H1 (cell line): ENCODE measurements at regions not wholly inside any gene's neighbourhood (a gene's known extent, or its start where the extent isn't known, plus 50 kb on each side); places are given as distances from the start of the nearest gene placed in this dataset.

Experiments used
- CTCF ChIA-PET: fragments of 300-600 bp; sonication (Branson Sonifier 250); formaldehyde crosslinking; loops from one replicate; lab custom pipeline; 2021; ENCODE audit not compliant: partially characterized antibody; lab: Charles Lee
- POLR2A ChIA-PET: fragments of 300-600 bp; sonication (Branson Sonifier 250); formaldehyde crosslinking; loops from one replicate; lab custom pipeline; 2021; ENCODE audit warnings: inconsistent platforms; ENCODE audit not compliant: partially characterized antibody; lab: Charles Lee
- DNase-seq, 2 experiments: peaks; one replicate each; pipeline versions ENCODE4 v3.0.0 to v3.0.0-alpha.2; 2010 to 2022; ENCODE audit warnings: low spot score in 2 of 2, low read depth in 1 of 2, mixed read lengths in 1 of 2
- FAIRE-seq: peaks from 2 replicates; lab custom pipeline; 2011; peaks lifted over from hg19 to GRCh38; lab: Jason Lieb, UNC
- H2AFZ ChIP-seq: 2 replicates; pipeline ENCODE4 v1.8.1; 2012; ENCODE audit warnings: low read length, inconsistent platforms
- H2AK5ac ChIP-seq: 2 replicates; pipeline ENCODE4 v1.6.1; 2013; ENCODE audit warnings: low read depth, low read length
- H2BK120ac ChIP-seq: replicated peaks from 2 replicates; pipeline ENCODE3; 2013; ENCODE audit warnings: low read depth, low read length, inconsistent platforms
- H2BK12ac ChIP-seq: 2 replicates; pipeline ENCODE4 v1.6.1; 2013; ENCODE audit warnings: low read depth, low read length
- H2BK15ac ChIP-seq: 2 replicates; pipeline ENCODE4 v1.6.1; 2013; ENCODE audit warnings: low read length
- H2BK20ac ChIP-seq: 2 replicates; pipeline ENCODE4 v1.6.1; 2013; ENCODE audit warnings: low read length
- H2BK5ac ChIP-seq: 2 replicates; pipeline ENCODE4 v1.6.1; 2013; ENCODE audit warnings: low read depth, low read length
- H3K14ac ChIP-seq: 2 replicates; pipeline ENCODE4 v1.6.1; 2013; ENCODE audit warnings: inconsistent platforms; ENCODE audit not compliant: insufficient read length
- H3K18ac ChIP-seq: 2 replicates; pipeline ENCODE4 v1.6.1; 2013; ENCODE audit warnings: low read length; ENCODE audit errors: extremely low read depth
- H3K23ac ChIP-seq: 2 replicates; pipeline ENCODE4 v1.6.1; 2013; ENCODE audit warnings: inconsistent platforms; ENCODE audit not compliant: insufficient read length
- H3K23me2 ChIP-seq: 2 replicates; pipeline ENCODE4 v1.6.1; 2013; ENCODE audit warnings: low read depth, low read length
- H3K27ac ChIP-seq: 2 replicates; pipeline ENCODE4 v1.6.1; 2011; ENCODE audit warnings: low read depth, low read length, inconsistent platforms
- H3K27me3 ChIP-seq, 4 experiments: replicated peaks in 1 of 4; 1 replicate in 1 of 4; 2 replicates in 3 of 4; pipeline versions ENCODE4 v1.6.1 to v1.8.1; 2011 to 2013; ENCODE audit warnings: low read length in 3 of 4, mild to moderate bottlenecking in 3 of 4, inconsistent platforms in 2 of 4, mixed read lengths in 2 of 4, moderate library complexity in 1 of 4; ENCODE audit not compliant: control insufficient read depth in 3 of 4, insufficient read depth in 3 of 4; ENCODE audit errors: extremely low read depth in 1 of 4
- H3K36me3 ChIP-seq, 4 experiments: 2 replicates each; pipeline versions ENCODE4 v1.6.1 to v1.8.1; 2011 to 2013; ENCODE audit warnings: mild to moderate bottlenecking in 4 of 4, low read length in 3 of 4, moderate library complexity in 2 of 4, control low read depth in 1 of 4, inconsistent platforms in 1 of 4; ENCODE audit not compliant: insufficient read depth in 4 of 4, control insufficient read depth in 2 of 4
- H3K4ac ChIP-seq: replicated peaks from 2 replicates; pipeline ENCODE3; 2013; ENCODE audit warnings: low read length, low read depth, mixed read lengths, inconsistent platforms; ENCODE audit not compliant: insufficient read length
- H3K4me1 ChIP-seq, 4 experiments: replicated peaks in 1 of 4; 1 replicate in 1 of 4; 2 replicates in 3 of 4; pipeline versions ENCODE4 v1.6.1 to v1.8.1; 2011 to 2013; ENCODE audit warnings: low read length in 3 of 4, inconsistent platforms in 2 of 4, mixed read lengths in 1 of 4; ENCODE audit not compliant: insufficient read depth in 4 of 4, control insufficient read depth in 3 of 4
- H3K4me2 ChIP-seq, 2 experiments: 2 replicates each; pipeline versions ENCODE4 v1.6.1 to v1.8.1; 2011 to 2013; ENCODE audit warnings: low read depth in 2 of 2, low read length in 2 of 2, control low read depth in 1 of 2, inconsistent platforms in 1 of 2, mild to moderate bottlenecking in 1 of 2; ENCODE audit not compliant: insufficient read depth in 1 of 2
- H3K4me3 ChIP-seq, 4 experiments: fragments of 200-600, 300-600 bp in 1 of 4; sonication (generic), shearing (Covaris generic), sonication (Bioruptor Twin) in 1 of 4; 2 replicates each; pipeline versions ENCODE4 v1.5.1 to v1.8.1; 2011 to 2016; ENCODE audit warnings: low read length in 4 of 4, low read depth in 3 of 4, control low read depth in 2 of 4, inconsistent platforms in 2 of 4, mild to moderate bottlenecking in 2 of 4, mixed read lengths in 1 of 4, moderate library complexity in 1 of 4; ENCODE audit not compliant: insufficient read depth in 2 of 4; ENCODE audit errors: extremely low read depth in 1 of 4
- H3K56ac ChIP-seq: replicated peaks from 2 replicates; pipeline ENCODE3; 2013; ENCODE audit warnings: low read depth, mild to moderate bottlenecking, mixed read lengths, low read length, inconsistent platforms; ENCODE audit not compliant: insufficient read length
- H3K79me1 ChIP-seq: 2 replicates; pipeline ENCODE4 v1.6.1; 2013; ENCODE audit warnings: low read depth, low read length, control low read depth
- H3K79me2 ChIP-seq, 2 experiments: 2 replicates each; pipeline versions ENCODE4 v1.6.1 to v1.8.1; 2012 to 2013; ENCODE audit warnings: low read length in 2 of 2, mild to moderate bottlenecking in 2 of 2, inconsistent platforms in 1 of 2; ENCODE audit not compliant: insufficient read depth in 2 of 2, control insufficient read depth in 1 of 2
- H3K9ac ChIP-seq, 4 experiments: replicated peaks in 1 of 4; 1 replicate in 1 of 4; 2 replicates in 3 of 4; pipeline versions ENCODE4 v1.6.1 to v1.8.1; 2011 to 2013; ENCODE audit warnings: low read depth in 3 of 4, low read length in 3 of 4, control low read depth in 2 of 4, mild to moderate bottlenecking in 2 of 4, moderate library complexity in 2 of 4, inconsistent platforms in 1 of 4; ENCODE audit errors: extremely low read depth in 1 of 4
- H3K9me3 ChIP-seq, 2 experiments: 2 replicates each; pipeline versions ENCODE4 v1.6.1 to v1.8.1; 2012 to 2013; ENCODE audit warnings: mild to moderate bottlenecking in 2 of 2, moderate library complexity in 2 of 2, control low read depth in 1 of 2, inconsistent platforms in 1 of 2, low read depth in 1 of 2, low read length in 1 of 2, mixed read lengths in 1 of 2; ENCODE audit not compliant: insufficient read depth in 2 of 2
- H4K20me1 ChIP-seq, 2 experiments: replicated peaks in 1 of 2; 2 replicates each; pipeline versions ENCODE3 to v1.8.1; 2011 to 2013; ENCODE audit warnings: inconsistent platforms in 2 of 2, low read length in 2 of 2, mild to moderate bottlenecking in 1 of 2; ENCODE audit not compliant: insufficient read depth in 2 of 2, control insufficient read depth in 1 of 2
- H4K5ac ChIP-seq: 2 replicates; pipeline ENCODE4 v1.6.1; 2013; ENCODE audit warnings: low read length, low read depth, mixed read lengths, inconsistent platforms; ENCODE audit not compliant: insufficient read length
- H4K8ac ChIP-seq: 2 replicates; pipeline ENCODE4 v1.8.0; 2013; ENCODE audit warnings: mild to moderate bottlenecking, moderate library complexity, low read length, inconsistent platforms; ENCODE audit not compliant: insufficient read depth; ENCODE audit errors: extremely low read depth
- H4K91ac ChIP-seq: replicated peaks from 2 replicates; pipeline ENCODE3; 2013; ENCODE audit warnings: low read length, mixed read lengths, inconsistent platforms; ENCODE audit not compliant: insufficient read length
- ATF3 ChIP-seq: IDR thresholded peaks from 2 replicates; pipeline ENCODE4 v1.6.1; 2011; ENCODE audit warnings: low read depth, mild to moderate bottlenecking, low read length; ENCODE audit not compliant: insufficient read depth
- BACH1 ChIP-seq: IDR thresholded peaks from 2 replicates; pipeline ENCODE4 v1.6.1; 2012; ENCODE audit warnings: low read length, improper control_type of control experiment
- CEBPB ChIP-seq: IDR thresholded peaks from 2 replicates; pipeline ENCODE4 v1.6.1; 2012; ENCODE audit warnings: low read depth, low read length
- CHD1 ChIP-seq: IDR thresholded peaks from 2 replicates; pipeline ENCODE4 v1.6.1; 2012; ENCODE audit warnings: low read depth, low read length, improper control_type of control experiment
- CREB1 ChIP-seq: IDR thresholded peaks from 2 replicates; pipeline ENCODE4 v1.6.1; 2012; ENCODE audit warnings: inconsistent platforms
- CTCF ChIP-seq, 3 experiments: IDR thresholded peaks; 1 replicate in 2 of 3; 2 replicates in 1 of 3; pipeline versions ENCODE4 v1.5.1 to v1.6.1; 2011; ENCODE audit warnings: low read length in 3 of 3, mild to moderate bottlenecking in 3 of 3, inconsistent platforms in 2 of 3, low read depth in 1 of 3, moderate library complexity in 1 of 3; ENCODE audit not compliant: insufficient read depth in 1 of 3; ENCODE audit errors: control extremely low read depth in 1 of 3
- FOSL1 ChIP-seq: IDR thresholded peaks from 2 replicates; pipeline ENCODE4 v1.6.1; 2011; ENCODE audit warnings: mild to moderate bottlenecking, low read depth, low read length, moderate library complexity; ENCODE audit not compliant: insufficient read depth
- JUN ChIP-seq: IDR thresholded peaks from 2 replicates; pipeline ENCODE4 v1.6.1; 2011; ENCODE audit warnings: low read depth, mild to moderate bottlenecking, improper control_type of control experiment, low read length
- KDM5A ChIP-seq: fragments of 200-600 bp; IDR thresholded peaks from 2 replicates; pipeline ENCODE4 v1.7.1; 2012; ENCODE audit warnings: mild to moderate bottlenecking, low read length, inconsistent platforms, mixed read lengths
- RBBP5 ChIP-seq: IDR thresholded peaks from 2 replicates; pipeline ENCODE4 v1.7.1; 2012; ENCODE audit warnings: low read depth, mild to moderate bottlenecking, inconsistent platforms, low read length, moderate library complexity, borderline replicate concordance
- SIX5 ChIP-seq: IDR thresholded peaks from 2 replicates; pipeline ENCODE4 v1.6.1; 2011; ENCODE audit warnings: mild to moderate bottlenecking, low read depth, low read length
- WGBS, 2 experiments: shearing (Covaris generic) in 1 of 2; methylation state at CpG; one replicate each; pipeline versions ENCODE4 v1.1.6 to v1.1.7; 2013 to 2015; ENCODE audit warnings: low lambda C conversion rate in 2 of 2, mixed read lengths in 2 of 2, inconsistent platforms in 1 of 2, low coverage in 1 of 2, missing lambda C conversion rate in 1 of 2; ENCODE audit not compliant: insufficient replicate concordance in 2 of 2, insufficient coverage in 1 of 2, insufficient read length in 1 of 2; ENCODE audit errors: extremely low coverage in 1 of 2, missing lambda C conversion rate in 1 of 2; 5-methylcytosine and 5-hydroxymethylcytosine counted together

DNA sequence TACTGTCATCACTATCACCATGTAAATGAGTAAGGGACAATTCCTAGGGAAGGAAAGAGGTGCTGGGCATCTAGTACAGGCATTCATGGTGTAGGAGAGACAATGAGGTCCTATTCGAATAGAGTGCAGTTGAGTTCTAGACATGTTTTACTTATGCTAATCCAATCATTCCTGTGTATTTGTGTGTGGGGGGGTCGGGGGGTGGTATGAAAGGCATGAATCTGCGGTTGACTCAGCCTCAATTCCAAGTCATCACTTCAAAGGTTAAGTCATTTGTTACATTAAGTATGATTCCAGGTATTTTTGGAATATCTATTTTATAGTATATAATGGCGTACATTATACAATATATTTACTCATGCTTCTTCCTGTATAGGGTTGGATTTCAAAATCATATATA lies 163.1 kb upstream of the GALNT15 start:
- Histone ChIP-seq H3K23me2 (no peaks in the 10 kb centered on the region), H3K18ac (no peak overlapping the region), H3K27ac (no peak overlapping the region), H4K5ac (no peak overlapping the region), H3K36me3 (no peaks in the 10 kb centered on the region), H2AFZ (no peak overlapping the region), H3K14ac (no peak overlapping the region), H2BK20ac (no peak overlapping the region), H3K9ac (no peak overlapping the region), H3K9me3 (peaks cover 9 to 12% of the 10 kb centered on the region in 2 experiments; a peak in 2 of 4 replicates), H3K4me3 (no peak overlapping the region), H3K27me3 (no peaks in the 10 kb centered on the region), H3K4ac (no peak overlapping the region), H2BK120ac (no peak overlapping the region), H2BK15ac (no peak overlapping the region), H3K56ac (no peak overlapping the region), H4K8ac (no peak overlapping the region), H3K79me2 (no peaks in the 10 kb centered on the region), H4K20me1 (no peaks in the 10 kb centered on the region), H3K79me1 (no peaks in the 10 kb centered on the region), H4K91ac (no peak overlapping the region), H2AK5ac (no peak overlapping the region), H3K23ac (no peak overlapping the region), H3K4me2 (no peak overlapping the region), H3K4me1 (no peaks in the 10 kb centered on the region), H2BK5ac (no peak overlapping the region), H2BK12ac (no peak overlapping the region)
- FAIRE-seq (no peak), DNase-seq (no peak)
- WGBS, 2 experiments, result 91% methylated on average over 4 of the region's 4 CpGs; no CpG with 5 or more reads in 1 of the 2 experiments
- TF ChIP-seq KDM5A, result no peak
- no peak for TF ChIP-seq CHD1
- no peak for TF ChIP-seq RBBP5
- no peak for TF ChIP-seq BACH1
- TF ChIP-seq SIX5, result no peak
- no peak for TF ChIP-seq FOSL1
- TF ChIP-seq CREB1, result no peak
- no peak for TF ChIP-seq JUN
- no peak for TF ChIP-seq ATF3
- TF ChIP-seq CTCF (IDR thresholded peaks at IDR 0.05; ENCODE audit: control extremely low read depth in 1 of 3, insufficient read depth in 1 of 3, low read depth in 1 of 3, low read length in 3 of 3), result no peak
- no peak for TF ChIP-seq CEBPB
- ChIA-PET POLR2A (no interaction called here), CTCF (no interaction called here)
